ENCODE measurements at regions not wholly inside any gene's neighbourhood (a gene's known extent, or its start where the extent isn't known, plus 50 kb on each side); places are given as distances from the start of the nearest gene placed in this dataset.

- H2AFZ ChIP-seq (ENCODE audit: low read depth), result no peak overlapping the region
- ChIA-PET CTCF (interaction anchor here (0.7 to 1.2 kb wide), 6 partner anchors 10 to 220 kb away, joined by 3 to 5 read pairs (median 3); no protein-coding TSS in a partner anchor), POLR2A (no interaction called here)
- H3K9ac ChIP-seq, result no peak overlapping the region
- H3K27me3 ChIP-seq (ENCODE audit: insufficient read depth), result no peaks in the 10 kb centered on the region
- no peak overlapping the region for H3K4me3 ChIP-seq (ENCODE audit: low read depth in 2 of 2, low read length in 1 of 2)
- peak; percentile 12 for DNase-seq
- H3K9me3 ChIP-seq, result no peaks in the 10 kb centered on the region
- TF ChIP-seq NRF1 (IDR thresholded peaks at IDR 0.05; ENCODE audit: low read depth, low read length), result no peak
- TF ChIP-seq ELF1 (IDR thresholded peaks at IDR 0.05), result no peak
- TF ChIP-seq CTCF (IDR thresholded peaks at IDR 0.05), result peak; percentile 54
- peak; percentile 80 for TF ChIP-seq RAD21 (IDR thresholded peaks at IDR 0.05; ENCODE audit: low read length)
- peak; percentile 52 for TF ChIP-seq SMC3 (IDR thresholded peaks at IDR 0.05; ENCODE audit: low read depth, low read length)
- TF ChIP-seq MEF2A (IDR thresholded peaks at IDR 0.05; ENCODE audit: borderline replicate concordance, low read depth), result no peak
- no peak for TF ChIP-seq EP300 (IDR thresholded peaks at IDR 0.05; ENCODE audit: borderline replicate concordance in 1 of 2, low read depth in 1 of 2, low read length in 1 of 2)
- H3K79me2 ChIP-seq (ENCODE audit: insufficient read depth), result no peaks in the 10 kb centered on the region
- H4K20me1 ChIP-seq (ENCODE audit: insufficient read depth), result no peaks in the 10 kb centered on the region
- 7% methylated on average over 2 of the region's 2 CpGs for WGBS (ENCODE audit: low lambda C conversion rate)
- no peaks in the 10 kb centered on the region for H3F3A ChIP-seq (replicated peaks; ENCODE audit: insufficient read depth)
- no peak overlapping the region for H3K4me2 ChIP-seq
- no peaks in the 10 kb centered on the region for H3K9me2 ChIP-seq
- H3K27ac ChIP-seq (ENCODE audit: low read depth in 2 of 2, low read length in 1 of 2), result no peak overlapping the region
- no peaks in the 10 kb centered on the region for H3K36me3 ChIP-seq (replicated peaks in 1 of 2; ENCODE audit: control insufficient read depth in 1 of 2, insufficient read depth in 2 of 2, low read length in 1 of 2)
- H3K4me1 ChIP-seq (ENCODE audit: control insufficient read depth in 1 of 2, insufficient read depth in 2 of 2, low read depth in 1 of 2, low read length in 1 of 2), result no peaks in the 10 kb centered on the region
Observed at GRCh38 chr13:69324090-69324886, 783.3 kb upstream of the ATXN8OS start.

GRCh38 chr13:69319656-69320055, 788.0 kb upstream of the ATXN8OS start:
- no peak overlapping the region for H3K27ac ChIP-seq (ENCODE audit: low read depth in 2 of 2, low read length in 1 of 2)
- H3K36me3 ChIP-seq (replicated peaks in 1 of 2; ENCODE audit: control insufficient read depth in 1 of 2, insufficient read depth in 2 of 2, low read length in 1 of 2), result no peaks in the 10 kb centered on the region
- TF ChIP-seq RAD21 (IDR thresholded peaks at IDR 0.05; ENCODE audit: low read length), result no peak
- no peak for TF ChIP-seq USF2 (IDR thresholded peaks at IDR 0.05; ENCODE audit: borderline replicate concordance, low read depth, low read length)
- TF ChIP-seq POLR2AphosphoS5 (IDR thresholded peaks at IDR 0.05; ENCODE audit: low read depth, low read length), result no peak
- TF ChIP-seq MXI1 (IDR thresholded peaks at IDR 0.05; ENCODE audit: low read depth, low read length), result no peak
- no peak for TF ChIP-seq RXRA (IDR thresholded peaks at IDR 0.05; ENCODE audit: borderline replicate concordance, low read depth)
- no peak for TF ChIP-seq FOXM1 (IDR thresholded peaks at IDR 0.05; ENCODE audit: low read depth)
- ChIA-PET POLR2A (no interaction called here), CTCF (no interaction called here)
- H3F3A ChIP-seq (replicated peaks; ENCODE audit: insufficient read depth), result no peaks in the 10 kb centered on the region
- H3K9me3 ChIP-seq, result no peaks in the 10 kb centered on the region
- no peaks in the 10 kb centered on the region for H3K9me2 ChIP-seq
- H3K4me3 ChIP-seq (ENCODE audit: low read depth in 2 of 2, low read length in 1 of 2), result no peak overlapping the region
- no peak overlapping the region for H3K9ac ChIP-seq
- 50% methylated on average over 3 of the region's 3 CpGs for WGBS (ENCODE audit: low lambda C conversion rate)
- H3K4me2 ChIP-seq, result no peak overlapping the region
- no peaks in the 10 kb centered on the region for H3K79me2 ChIP-seq (ENCODE audit: insufficient read depth)
- DNase-seq, result no peak
- no peak overlapping the region for H2AFZ ChIP-seq (ENCODE audit: low read depth)
- H3K27me3 ChIP-seq (ENCODE audit: insufficient read depth), result no peaks in the 10 kb centered on the region
- H3K4me1 ChIP-seq (ENCODE audit: control insufficient read depth in 1 of 2, insufficient read depth in 2 of 2, low read depth in 1 of 2, low read length in 1 of 2), result no peaks in the 10 kb centered on the region
- no peaks in the 10 kb centered on the region for H4K20me1 ChIP-seq (ENCODE audit: insufficient read depth)

Data from SK-N-SH (cell line).